ENCODE measurements at regions not wholly inside any gene's neighbourhood (a gene's known extent, or its start where the extent isn't known, plus 50 kb on each side); places are given as distances from the start of the nearest gene placed in this dataset.

GRCh38 chr2:67039058-67039457, 358.1 kb upstream of the ETAA1 start:
- DNase-seq, result no peak

DNA sequence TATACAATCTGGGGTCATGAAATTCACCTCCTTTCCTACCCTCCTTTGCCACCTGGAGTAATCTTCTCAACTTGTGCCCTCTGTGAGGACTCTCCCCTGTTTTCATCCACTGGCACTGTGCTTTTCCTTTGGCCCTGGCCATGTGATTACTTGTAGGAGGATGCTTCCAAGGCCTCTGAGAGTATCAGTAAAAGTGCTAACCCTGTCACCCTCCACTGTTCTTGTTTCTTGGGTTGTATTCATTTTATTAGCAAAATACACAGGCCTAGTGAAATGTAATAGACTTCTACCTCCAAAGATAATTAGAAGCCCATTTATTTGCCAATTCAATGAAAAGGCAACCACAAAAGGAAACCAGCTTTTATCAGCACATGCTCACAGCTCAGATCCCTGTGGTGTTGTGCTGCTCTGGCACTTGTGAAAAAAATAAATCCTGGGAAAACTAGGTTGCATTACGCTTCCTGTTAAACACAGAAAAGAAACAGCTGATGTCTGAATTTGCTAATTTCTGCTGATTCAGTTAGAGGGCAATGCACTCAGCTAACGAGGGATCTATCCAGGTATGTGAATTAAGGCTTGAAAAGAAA, 357.5 kb upstream of the ETAA1 start:
- no peak for DNase-seq

DNA sequence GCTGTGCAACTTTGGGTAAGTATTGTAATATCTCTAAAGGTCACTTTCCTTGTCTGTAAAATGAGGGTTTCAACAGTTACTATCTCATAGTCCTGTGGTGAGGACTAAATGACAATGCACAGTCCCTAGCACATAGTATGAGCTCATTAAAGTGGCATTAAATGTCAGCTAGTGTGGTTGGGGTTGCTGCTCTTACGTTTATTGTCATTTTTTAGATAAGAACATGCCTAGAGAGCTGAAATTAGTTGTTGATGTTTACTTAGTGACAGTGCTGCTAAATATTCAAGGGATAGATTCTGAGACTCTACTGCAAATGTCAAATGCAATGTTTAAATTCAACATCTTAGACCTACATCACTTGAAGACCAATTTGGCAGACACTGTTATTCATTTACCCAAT, 356.1 kb upstream of the ETAA1 start:
- no peak for DNase-seq

GRCh38 chr2:67043781-67044478, 353.2 kb upstream of the ETAA1 start:
- no peak for DNase-seq

DNA sequence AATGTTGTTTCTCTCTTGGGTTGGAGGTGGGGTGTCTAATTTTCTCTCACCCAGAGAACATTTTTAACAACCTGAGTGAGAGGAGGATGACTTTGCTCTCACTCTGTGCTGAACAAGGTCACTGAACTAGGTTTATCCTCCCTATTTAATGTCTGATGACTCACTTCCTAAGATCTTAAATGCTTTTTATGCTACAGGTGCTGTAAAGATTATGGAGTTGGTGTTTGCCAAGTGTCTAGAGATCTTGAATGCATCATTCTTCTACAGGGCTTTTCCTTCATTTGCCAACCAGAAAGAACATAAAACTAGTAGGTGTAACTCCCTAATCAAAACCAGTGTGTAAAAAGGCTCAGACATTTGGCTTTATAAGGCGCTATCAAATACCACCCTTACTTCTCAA, 350.5 kb upstream of the ETAA1 start:
- DNase-seq, result no peak

DNA sequence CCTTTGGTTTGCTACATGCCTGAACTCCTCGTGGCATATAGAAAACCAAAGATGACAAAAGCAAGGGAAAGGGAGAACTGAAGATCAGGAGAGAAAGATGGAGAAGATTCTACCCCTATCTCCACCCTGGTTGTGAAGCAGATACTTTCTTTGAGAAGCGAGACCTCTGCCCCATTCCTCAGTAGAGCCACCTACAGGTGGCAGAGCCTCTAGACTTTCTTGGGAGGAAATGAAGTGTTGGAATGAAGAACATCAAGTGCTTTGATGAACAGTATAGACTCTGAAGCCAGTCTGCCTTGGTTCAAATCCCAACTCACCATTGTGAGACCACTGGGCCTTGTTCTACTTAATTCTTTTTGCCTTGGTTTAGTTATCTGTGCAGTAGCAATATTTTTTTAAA, 348.8 kb upstream of the ETAA1 start:
- DNase-seq, result no peak

GRCh38 chr2:67050622-67051021, 346.5 kb upstream of the ETAA1 start:
- DNase-seq, result no peak

GRCh38 chr2:67054728-67055127, 342.4 kb upstream of the ETAA1 start:
- DNase-seq, result no peak

GRCh38 chr2:67055387-67056304, 341.5 kb upstream of the ETAA1 start:
- no peak for DNase-seq

DNA sequence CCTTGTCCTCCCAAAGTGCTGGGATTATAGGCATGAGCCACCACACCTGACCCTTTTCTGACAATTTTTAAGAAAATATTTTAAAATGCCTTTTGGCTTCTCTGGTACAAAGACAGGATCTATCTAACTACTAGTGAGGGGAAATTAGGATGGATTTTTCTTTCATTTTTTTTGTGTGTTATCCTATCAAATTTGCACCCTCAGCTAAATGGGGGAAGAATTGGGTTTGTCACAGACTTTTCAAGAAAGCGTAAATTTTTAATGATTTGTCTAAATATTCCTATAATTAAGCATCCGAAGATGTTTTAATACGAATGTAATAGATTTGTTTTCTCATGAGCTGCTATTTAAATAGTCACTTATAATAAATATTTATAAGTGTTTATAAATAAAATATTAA, 340.0 kb upstream of the ETAA1 start:
- no peak for DNase-seq

- no peak for DNase-seq
Measured at GRCh38 chr2:67057901-67058703, 339.0 kb upstream of the ETAA1 start.

DNA sequence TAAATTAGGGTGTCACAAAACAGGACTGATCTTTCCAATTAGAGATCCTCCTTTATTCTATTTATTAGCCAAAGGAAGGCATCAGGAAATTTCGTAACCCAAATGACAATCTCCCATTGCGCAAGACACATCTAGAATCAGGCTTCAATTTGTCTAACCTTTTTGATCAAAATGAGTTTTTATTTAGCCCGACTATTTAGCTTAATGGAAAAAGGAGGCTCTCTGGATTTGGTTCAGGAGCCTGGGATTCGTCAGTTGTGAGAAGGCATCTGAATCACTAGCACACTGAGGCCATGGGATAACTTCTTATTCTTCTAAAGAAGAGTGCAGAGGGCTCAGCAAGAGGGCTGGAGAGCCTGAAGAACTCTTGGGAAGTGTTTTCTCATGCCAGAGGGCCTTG, 332.1 kb upstream of the ETAA1 start:
- no peak for DNase-seq

GRCh38 chr2:67066782-67067181, 330.4 kb upstream of the ETAA1 start:
- DNase-seq, result no peak

DNA sequence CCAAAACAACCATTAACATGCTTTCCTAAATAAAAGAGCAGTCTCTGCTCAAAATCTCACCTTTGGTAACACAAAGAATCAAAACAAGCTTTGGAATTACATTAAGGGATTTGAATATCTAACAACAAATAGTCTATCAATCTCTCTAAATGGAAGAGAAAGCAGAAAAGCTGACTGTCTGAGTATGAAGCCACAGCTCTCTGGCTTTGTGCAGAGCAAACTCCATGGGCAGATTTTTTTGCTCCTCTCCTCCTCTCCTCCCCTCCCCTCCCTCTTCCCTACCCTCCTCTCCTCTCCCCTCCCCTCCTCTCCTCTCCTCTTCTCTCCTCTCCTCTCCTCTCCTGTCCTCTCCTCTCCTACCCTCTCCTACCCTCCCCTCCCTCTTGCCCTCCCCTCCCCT, 329.5 kb upstream of the ETAA1 start:
- no peak for DNase-seq

DNA sequence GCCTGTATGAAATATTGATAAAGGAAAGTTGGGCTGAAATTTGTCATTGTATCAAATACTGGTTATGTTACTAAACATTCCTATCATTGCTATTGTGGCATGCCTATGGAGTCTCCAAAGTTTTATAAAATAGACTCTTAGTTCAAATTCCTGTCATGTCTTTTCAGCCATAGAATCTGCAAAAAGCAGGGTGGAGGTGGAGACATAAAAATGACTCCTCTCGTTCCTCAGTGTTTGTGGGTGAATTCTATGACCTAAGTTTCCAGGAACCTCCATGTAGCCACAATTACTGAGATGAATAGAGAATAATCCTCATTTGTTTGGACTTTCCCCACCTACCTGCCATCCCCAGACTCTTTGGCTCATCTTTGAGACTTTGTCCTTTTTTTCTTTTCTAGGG, 326.3 kb upstream of the ETAA1 start:
- DNase-seq, result no peak

DNA sequence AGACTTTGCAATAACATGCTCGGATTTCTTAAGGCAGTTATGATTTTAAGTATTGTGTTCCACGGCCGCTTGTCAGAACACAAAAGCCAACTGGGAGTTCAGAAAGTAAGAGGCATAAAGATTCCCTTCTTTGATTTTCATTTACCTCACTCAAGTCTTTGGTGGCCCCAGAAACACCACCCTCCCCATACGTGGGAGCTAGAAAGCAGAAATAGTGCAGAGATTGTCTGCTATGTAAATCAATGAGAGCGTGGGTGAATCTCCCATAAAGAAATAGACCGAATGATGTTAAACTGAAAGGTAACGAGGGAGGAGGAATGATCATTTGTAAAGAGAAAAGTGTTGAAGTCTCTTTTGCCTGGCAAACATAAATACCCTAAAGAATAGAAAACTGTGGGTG, 322.1 kb upstream of the ETAA1 start:
- peak in 7 of 56 donors; percentile 0 to 21 (median 2) for DNase-seq

GRCh38 chr2:67075530-67076238, 321.4 kb upstream of the ETAA1 start:
- DNase-seq, result no peak

DNA sequence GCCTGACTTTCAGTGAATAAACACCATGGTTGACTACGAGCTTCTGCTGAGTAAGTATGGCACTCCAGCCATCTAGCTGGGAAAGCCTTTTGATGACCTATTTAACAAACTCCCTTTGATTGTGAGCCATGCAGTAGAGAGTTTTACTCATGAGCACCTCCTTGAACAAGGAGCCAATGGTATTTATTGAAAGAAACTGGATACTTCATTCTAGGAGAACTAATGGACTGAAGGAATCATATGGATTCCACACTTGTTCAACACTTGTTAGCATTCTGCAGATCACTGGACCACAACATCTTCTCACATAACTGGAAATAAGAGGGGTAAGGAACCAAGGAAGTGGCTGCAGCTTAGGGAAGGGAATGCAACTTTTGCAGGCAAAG, 320.9 kb upstream of the ETAA1 start:
- DNase-seq, result no peak

DNA sequence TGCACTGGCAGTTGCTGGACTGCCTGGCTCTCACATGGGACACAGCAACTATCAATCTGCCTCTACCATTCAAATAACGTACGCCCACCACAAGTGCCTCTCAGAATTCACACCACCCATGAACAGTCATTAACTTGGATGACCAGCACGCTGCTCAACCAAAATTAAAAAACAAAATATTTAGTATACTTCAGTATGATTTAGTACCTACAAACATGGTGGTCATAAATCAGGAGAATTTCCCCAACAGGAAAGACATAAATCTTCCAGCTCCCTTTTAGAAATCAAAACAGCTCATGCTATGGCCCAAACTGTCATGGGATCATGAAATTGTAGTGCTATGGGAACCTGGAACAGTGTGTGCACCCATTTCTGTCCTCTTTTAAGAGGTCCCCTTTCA, 317.4 kb upstream of the ETAA1 start:
- DNase-seq, result no peak

GRCh38 chr2:67082813-67083212, 314.3 kb upstream of the ETAA1 start:
- DNase-seq, result no peak

GRCh38 chr2:67083951-67084350, 313.2 kb upstream of the ETAA1 start:
- DNase-seq, result no peak

All from nucleus accumbens (tissue), 56 donors.